ENCODE measurements at regions not wholly inside any gene's neighbourhood (a gene's known extent, or its start where the extent isn't known, plus 50 kb on each side); places are given as distances from the start of the nearest gene placed in this dataset.

GRCh38 chrX:113699939-113700338, 859.3 kb upstream of the AMOT start:
- Histone ChIP-seq H3K27ac (replicated peaks) (no peak overlapping the region), H3K4me3 (replicated peaks; ENCODE audit: insufficient read depth, low read length) (no peak overlapping the region), H3K27me3 (ENCODE audit: insufficient read depth, poor library complexity, severe bottlenecking) (no peaks in the 10 kb centered on the region)
- TF ChIP-seq SPI1 (IDR thresholded peaks at IDR 0.05; ENCODE audit: borderline replicate concordance, low read depth): no peak
- no peak for TF ChIP-seq GABPA (IDR thresholded peaks at IDR 0.05; ENCODE audit: low read depth)
- no peak for TF ChIP-seq REST (IDR thresholded peaks at IDR 0.05; ENCODE audit: insufficient replicate concordance, low read depth)
- TF ChIP-seq, protein P1, sequence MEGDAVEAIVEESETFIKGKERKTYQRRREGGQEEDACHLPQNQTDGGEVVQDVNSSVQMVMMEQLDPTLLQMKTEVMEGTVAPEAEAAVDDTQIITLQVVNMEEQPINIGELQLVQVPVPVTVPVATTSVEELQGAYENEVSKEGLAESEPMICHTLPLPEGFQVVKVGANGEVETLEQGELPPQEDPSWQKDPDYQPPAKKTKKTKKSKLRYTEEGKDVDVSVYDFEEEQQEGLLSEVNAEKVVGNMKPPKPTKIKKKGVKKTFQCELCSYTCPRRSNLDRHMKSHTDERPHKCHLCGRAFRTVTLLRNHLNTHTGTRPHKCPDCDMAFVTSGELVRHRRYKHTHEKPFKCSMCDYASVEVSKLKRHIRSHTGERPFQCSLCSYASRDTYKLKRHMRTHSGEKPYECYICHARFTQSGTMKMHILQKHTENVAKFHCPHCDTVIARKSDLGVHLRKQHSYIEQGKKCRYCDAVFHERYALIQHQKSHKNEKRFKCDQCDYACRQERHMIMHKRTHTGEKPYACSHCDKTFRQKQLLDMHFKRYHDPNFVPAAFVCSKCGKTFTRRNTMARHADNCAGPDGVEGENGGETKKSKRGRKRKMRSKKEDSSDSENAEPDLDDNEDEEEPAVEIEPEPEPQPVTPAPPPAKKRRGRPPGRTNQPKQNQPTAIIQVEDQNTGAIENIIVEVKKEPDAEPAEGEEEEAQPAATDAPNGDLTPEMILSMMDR (IDR thresholded peaks at IDR 0.05; ENCODE audit: insufficient read depth, low read length): no peak
- no peak for TF ChIP-seq POLR2AphosphoS5 (IDR thresholded peaks at IDR 0.05; ENCODE audit: low read depth)
- DNase-seq (ENCODE audit: low read depth in 1 of 2, low spot score in 1 of 2): no peak

DNA sequence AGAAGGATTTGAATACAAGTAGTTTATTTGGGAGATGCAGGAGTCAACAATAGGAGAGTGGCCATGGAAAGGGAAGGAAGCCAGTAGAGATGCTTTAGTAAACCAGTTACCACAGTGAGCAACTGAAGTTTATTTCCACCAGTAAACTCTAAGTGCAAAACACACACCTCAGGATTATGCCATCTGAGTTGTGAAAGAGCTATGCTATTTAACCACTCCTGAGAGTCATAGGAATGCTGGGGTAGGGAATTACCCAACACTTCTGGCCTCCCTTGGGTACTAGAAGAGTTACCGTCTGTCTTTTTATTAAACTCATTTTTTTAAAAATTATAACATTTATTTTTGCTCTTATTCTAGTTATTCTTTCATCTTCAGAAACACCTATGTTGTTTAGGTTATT, 834.6 kb upstream of the AMOT start:
- Histone ChIP-seq H3K27me3 (ENCODE audit: insufficient read depth, poor library complexity, severe bottlenecking) (no peaks in the 10 kb centered on the region), H3K4me3 (replicated peaks; ENCODE audit: insufficient read depth, low read length) (no peak overlapping the region), H3K27ac (replicated peaks) (no peak overlapping the region)
- TF ChIP-seq SPI1 (IDR thresholded peaks at IDR 0.05; ENCODE audit: borderline replicate concordance, low read depth) (no peak), POLR2AphosphoS5 (IDR thresholded peaks at IDR 0.05; ENCODE audit: low read depth) (no peak), REST (IDR thresholded peaks at IDR 0.05; ENCODE audit: insufficient replicate concordance, low read depth) (no peak), GABPA (IDR thresholded peaks at IDR 0.05; ENCODE audit: low read depth) (no peak)
- TF ChIP-seq, protein P1 (IDR thresholded peaks at IDR 0.05; ENCODE audit: insufficient read depth, low read length): no peak
- DNase-seq (ENCODE audit: low read depth in 1 of 2, low spot score in 1 of 2): no peak

GRCh38 chrX:113651306-113651705, 810.7 kb upstream of the AMOT start:
- Histone ChIP-seq H3K4me3 (replicated peaks; ENCODE audit: insufficient read depth, low read length) (no peak overlapping the region), H3K27me3 (ENCODE audit: insufficient read depth, poor library complexity, severe bottlenecking) (no peaks in the 10 kb centered on the region), H3K27ac (replicated peaks) (no peak overlapping the region)
- DNase-seq (ENCODE audit: low read depth in 1 of 2, low spot score in 1 of 2): no peak
- TF ChIP-seq SPI1 (IDR thresholded peaks at IDR 0.05; ENCODE audit: borderline replicate concordance, low read depth) (no peak), REST (IDR thresholded peaks at IDR 0.05; ENCODE audit: insufficient replicate concordance, low read depth) (no peak), GABPA (IDR thresholded peaks at IDR 0.05; ENCODE audit: low read depth) (no peak), POLR2AphosphoS5 (IDR thresholded peaks at IDR 0.05; ENCODE audit: low read depth) (no peak)
- TF ChIP-seq, protein P1 (IDR thresholded peaks at IDR 0.05; ENCODE audit: insufficient read depth, low read length): no peak
